CD14-positive monocyte (primary cell): ENCODE measurements at regions not wholly inside any gene's neighbourhood (a gene's known extent, or its start where the extent isn't known, plus 50 kb on each side); places are given as distances from the start of the nearest gene placed in this dataset.

Experiments used
- DNase-seq, 3 donors: peaks; one replicate each; pipeline ENCODE4 v3.0.0-alpha.2; 2011 to 2022
- H2AFZ ChIP-seq: 2 replicates; pipeline ENCODE4 v1.6.0; 2012; ENCODE audit warnings: mild to moderate bottlenecking, low read depth, low read length, inconsistent platforms; ENCODE audit not compliant: insufficient read depth, poor library complexity, severe bottlenecking
- H3K27ac ChIP-seq, 2 donors: 1 replicate in 1 of 2; 2 replicates in 1 of 2; pipeline ENCODE4 v1.5.1; 2012 to 2013; ENCODE audit warnings: low read length in 2 of 2, control low read depth in 1 of 2, inconsistent platforms in 1 of 2, low read depth in 1 of 2, mild to moderate bottlenecking in 1 of 2
- H3K27me3 ChIP-seq, 2 donors: one replicate each; pipeline versions ENCODE4 v1.6.0 to v1.6.1; 2011 to 2013; ENCODE audit warnings: low read length in 2 of 2; ENCODE audit not compliant: control insufficient read depth in 2 of 2, insufficient read depth in 2 of 2
- H3K36me3 ChIP-seq, 2 donors: replicated peaks in 1 of 2; 1 replicate in 1 of 2; 2 replicates in 1 of 2; pipeline versions ENCODE4 v1.5.1 to v1.6.1; 2012 to 2013; ENCODE audit warnings: low read length in 2 of 2, control low read depth in 1 of 2, inconsistent platforms in 1 of 2, mild to moderate bottlenecking in 1 of 2; ENCODE audit not compliant: insufficient read depth in 2 of 2, control insufficient read depth in 1 of 2
- H3K4me1 ChIP-seq, 2 donors: 1 replicate in 1 of 2; 2 replicates in 1 of 2; pipeline versions ENCODE4 v1.5.1 to v1.6.1; 2012 to 2013; ENCODE audit warnings: low read length in 2 of 2, control low read depth in 1 of 2, inconsistent platforms in 1 of 2, mild to moderate bottlenecking in 1 of 2, moderate library complexity in 1 of 2; ENCODE audit not compliant: insufficient read depth in 2 of 2, control insufficient read depth in 1 of 2
- H3K4me2 ChIP-seq: replicated peaks from 2 replicates; pipeline ENCODE3; 2012; ENCODE audit warnings: low read length, moderate library complexity, mild to moderate bottlenecking; ENCODE audit not compliant: poor library complexity, severe bottlenecking; ENCODE audit errors: extremely low read depth
- H3K4me3 ChIP-seq, 3 experiments: fragments of 200-600 bp in 1 of 3; sonication (generic) in 1 of 3; replicated peaks in 1 of 3; 1 replicate in 2 of 3; 2 replicates in 1 of 3; pipeline ENCODE4 v1.5.1; 2011 to 2013; ENCODE audit warnings: low read length in 3 of 3, mild to moderate bottlenecking in 3 of 3, control low read depth in 2 of 3, low read depth in 2 of 3, inconsistent platforms in 1 of 3, moderate library complexity in 1 of 3
- H3K79me2 ChIP-seq: 2 replicates; pipeline ENCODE4 v1.6.0; 2012; ENCODE audit warnings: mild to moderate bottlenecking, control low read depth, inconsistent platforms, low read length, moderate library complexity; ENCODE audit not compliant: insufficient read depth
- H3K9ac ChIP-seq: 2 replicates; pipeline ENCODE4 v1.6.0; 2017; ENCODE audit warnings: low read length, mild to moderate bottlenecking; ENCODE audit not compliant: insufficient read depth, poor library complexity, severe bottlenecking
- H3K9me3 ChIP-seq, 2 donors: replicated peaks in 1 of 2; 1 replicate in 1 of 2; 2 replicates in 1 of 2; pipeline versions ENCODE4 v1.5.1 to v1.6.1; 2012 to 2013; ENCODE audit warnings: low read length in 2 of 2, control low read depth in 1 of 2; ENCODE audit not compliant: control insufficient read depth in 1 of 2, insufficient read depth in 1 of 2
- H4K20me1 ChIP-seq: 2 replicates; pipeline ENCODE4 v1.6.0; 2012; ENCODE audit warnings: mild to moderate bottlenecking, low read length, control low read depth, moderate library complexity; ENCODE audit not compliant: insufficient read depth
- H3K27ac Mint-ChIP-seq, 7 donors: one replicate each; pipeline ENCODE4 v1.8.0; 2020; ENCODE audit warnings: mild to moderate bottlenecking in 7 of 7, mixed read lengths in 7 of 7, moderate library complexity in 6 of 7, inconsistent platforms in 2 of 7
- H3K27me3 Mint-ChIP-seq, 3 donors: one replicate each; pipeline ENCODE4 v1.8.0; 2021 to 2022; ENCODE audit warnings: low read depth in 3 of 3, mild to moderate bottlenecking in 3 of 3, mixed read lengths in 3 of 3, moderate library complexity in 3 of 3, inconsistent platforms in 1 of 3
- H3K36me3 Mint-ChIP-seq, 2 donors: one replicate each; pipeline ENCODE4 v1.8.0; 2020; ENCODE audit warnings: mixed read lengths in 2 of 2, inconsistent platforms in 1 of 2, mild to moderate bottlenecking in 1 of 2
- H3K4me1 Mint-ChIP-seq: one replicate; pipeline ENCODE4 v1.8.0; 2020; ENCODE audit warnings: mild to moderate bottlenecking, mixed read lengths
- H3K4me3 Mint-ChIP-seq, 2 donors: one replicate each; pipeline ENCODE4 v1.8.0; 2020; ENCODE audit warnings: mild to moderate bottlenecking in 2 of 2, mixed read lengths in 2 of 2, moderate library complexity in 1 of 2
- H3K9me3 Mint-ChIP-seq, 7 donors: one replicate each; pipeline ENCODE4 v1.8.0; 2020 to 2022; ENCODE audit warnings: mixed read lengths in 7 of 7, mild to moderate bottlenecking in 6 of 7, moderate library complexity in 6 of 7, inconsistent platforms in 2 of 7
- CTCF ChIP-seq: fragments of 200-600 bp; IDR thresholded peaks from one replicate; pipeline ENCODE4 v1.8.0; 2022; ENCODE audit warnings: antibody characterized with exemption, mild to moderate bottlenecking
- WGBS: methylation state at CpG from one replicate; pipeline ENCODE4 v1.1.5; 2013; ENCODE audit warnings: missing lambda C conversion rate; ENCODE audit not compliant: insufficient coverage; 5-methylcytosine and 5-hydroxymethylcytosine counted together
- intact Hi-C, 2 donors: fragments of 100-400 bp; cut with micrococcal nuclease; formaldehyde crosslinking; loops; one replicate each; pipeline versions ENCODE4 v1.15.0 to v1.15.1; 2023

DNA sequence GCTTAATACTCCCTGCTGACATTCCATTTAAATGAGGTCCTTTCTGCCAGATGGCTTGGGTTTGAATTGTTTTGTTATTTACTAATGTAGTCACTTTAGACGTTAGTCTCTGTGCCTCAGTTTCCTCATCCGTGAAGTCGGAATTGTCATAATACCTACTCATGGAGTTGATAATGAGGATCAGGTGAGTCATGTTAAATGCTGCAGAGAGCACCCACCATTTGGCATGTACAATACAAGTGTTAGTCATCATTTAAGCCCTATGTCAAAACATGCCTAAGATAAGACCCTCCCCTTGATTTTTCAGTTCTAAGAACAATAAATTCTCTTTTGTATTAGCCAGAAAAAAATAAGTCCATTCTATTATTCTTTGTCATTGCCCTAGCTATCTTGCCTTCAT is 534.8 kb upstream of the HTR2C start:
- Histone ChIP-seq H3K4me2 (no peak overlapping the region), H3K79me2 (no peaks in the 10 kb centered on the region), H4K20me1 (no peaks in the 10 kb centered on the region), H3K4me3 (no peak overlapping the region), H3K9me3 (no peaks in the 10 kb centered on the region), H3K36me3 (no peaks in the 10 kb centered on the region), H2AFZ (no peak overlapping the region), H3K27me3 (no peaks in the 10 kb centered on the region), H3K9ac (no peak overlapping the region), H3K27ac (no peak overlapping the region), H3K4me1 (no peaks in the 10 kb centered on the region)
- Mint-ChIP-seq H3K9me3 (peaks cover 0 to 6% (median 1%) of the 10 kb centered on the region in 7 donors), H3K27ac (no peak overlapping the region), H3K27me3 (peaks cover 0 to 2% (median 1%) of the 10 kb centered on the region in 3 donors), H3K36me3 (no peaks in the 10 kb centered on the region), H3K4me3 (no peak overlapping the region), H3K4me1 (no peaks in the 10 kb centered on the region)
- intact Hi-C loops, result no loop called here
- no peak for TF ChIP-seq CTCF
- WGBS, result 83% methylated on average over 1 of the region's 3 CpGs
- DNase-seq, result no peak

DNA sequence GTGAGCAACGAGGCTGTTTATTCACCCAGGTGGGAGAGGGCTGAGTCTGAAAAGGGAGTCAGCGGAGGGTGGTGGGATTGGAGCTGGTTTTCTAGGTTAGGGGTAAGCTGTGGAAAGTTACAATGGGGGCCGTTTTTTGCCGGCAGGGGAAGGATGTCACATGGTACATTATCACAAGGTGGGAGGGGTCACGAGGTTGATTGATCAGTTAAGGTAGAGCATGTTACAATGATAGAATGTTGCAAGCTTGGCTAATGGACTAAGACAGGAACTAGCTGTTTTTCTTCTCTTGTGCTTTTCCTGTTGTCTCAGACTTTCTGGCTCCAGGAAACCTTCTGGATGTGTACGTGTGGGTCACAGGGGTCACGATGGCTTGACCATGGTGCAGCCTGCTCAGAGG is 536.3 kb upstream of the HTR2C start:
- Mint-ChIP-seq H3K9me3 (peaks cover 0 to 6% (median 1%) of the 10 kb centered on the region in 7 donors), H3K36me3 (no peaks in the 10 kb centered on the region), H3K4me3 (no peak overlapping the region), H3K27ac (no peak overlapping the region), H3K4me1 (no peaks in the 10 kb centered on the region), H3K27me3 (peaks cover 0 to 2% (median 1%) of the 10 kb centered on the region in 3 donors)
- H3K27ac ChIP-seq, result no peak overlapping the region
- DNase-seq, result no peak
- no peak for TF ChIP-seq CTCF
- no peaks in the 10 kb centered on the region for H3K36me3 ChIP-seq
- no peaks in the 10 kb centered on the region for H4K20me1 ChIP-seq
- no peak overlapping the region for H3K9ac ChIP-seq
- H3K27me3 ChIP-seq, result no peaks in the 10 kb centered on the region
- H3K79me2 ChIP-seq, result no peaks in the 10 kb centered on the region
- WGBS, result 65% methylated on average over 5 of the region's 7 CpGs
- intact Hi-C loops, result no loop called here
- no peak overlapping the region for H3K4me3 ChIP-seq
- H3K4me2 ChIP-seq, result no peak overlapping the region
- H3K4me1 ChIP-seq, result no peaks in the 10 kb centered on the region
- no peak overlapping the region for H2AFZ ChIP-seq
- no peaks in the 10 kb centered on the region for H3K9me3 ChIP-seq
